Stimulated activated CD4-positive, alpha-beta T cell treated with anti-CD3 and anti-CD28 coated beads, Interleukin-12 subunit alpha, Interleukin-12 subunit beta, amount 100 ng/mL, for 48 hours (primary cell): ENCODE measurements at regions not wholly inside any gene's neighbourhood (a gene's known extent, or its start where the extent isn't known, plus 50 kb on each side); places are given as distances from the start of the nearest gene placed in this dataset.
"Not testable (repeated sequence)": the region's sequence is repeated elsewhere in the genome, so short reads cannot be mapped to it uniquely, and the experiment has no call there.

ENCODE experiments used
- DNase-seq, 3 donors: peaks; one replicate each; pipeline ENCODE4 v3.0.0-alpha.2; 2020; ENCODE audit warnings: low read depth in 2 of 3, low spot score in 1 of 3

DNA sequence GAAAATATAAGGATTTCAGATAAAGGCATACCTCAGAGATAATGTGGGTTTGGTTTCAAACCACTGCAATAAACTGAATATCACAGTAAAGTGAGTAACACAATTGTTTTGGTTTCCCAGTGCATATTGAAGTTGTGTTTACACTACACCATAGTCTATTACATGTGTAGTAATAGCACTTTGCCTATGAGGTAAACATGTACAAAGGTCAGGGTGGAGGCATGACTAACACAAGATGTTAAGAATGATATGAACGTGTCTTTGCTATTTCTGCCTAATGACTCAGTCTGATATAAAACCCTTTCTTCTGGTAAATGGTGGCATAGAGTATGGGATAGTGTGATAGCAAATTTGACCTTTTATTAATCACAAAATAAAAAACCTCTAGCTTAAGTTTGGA is 621.5 kb upstream of the ADGRL2 start:
- no peak for DNase-seq

DNA sequence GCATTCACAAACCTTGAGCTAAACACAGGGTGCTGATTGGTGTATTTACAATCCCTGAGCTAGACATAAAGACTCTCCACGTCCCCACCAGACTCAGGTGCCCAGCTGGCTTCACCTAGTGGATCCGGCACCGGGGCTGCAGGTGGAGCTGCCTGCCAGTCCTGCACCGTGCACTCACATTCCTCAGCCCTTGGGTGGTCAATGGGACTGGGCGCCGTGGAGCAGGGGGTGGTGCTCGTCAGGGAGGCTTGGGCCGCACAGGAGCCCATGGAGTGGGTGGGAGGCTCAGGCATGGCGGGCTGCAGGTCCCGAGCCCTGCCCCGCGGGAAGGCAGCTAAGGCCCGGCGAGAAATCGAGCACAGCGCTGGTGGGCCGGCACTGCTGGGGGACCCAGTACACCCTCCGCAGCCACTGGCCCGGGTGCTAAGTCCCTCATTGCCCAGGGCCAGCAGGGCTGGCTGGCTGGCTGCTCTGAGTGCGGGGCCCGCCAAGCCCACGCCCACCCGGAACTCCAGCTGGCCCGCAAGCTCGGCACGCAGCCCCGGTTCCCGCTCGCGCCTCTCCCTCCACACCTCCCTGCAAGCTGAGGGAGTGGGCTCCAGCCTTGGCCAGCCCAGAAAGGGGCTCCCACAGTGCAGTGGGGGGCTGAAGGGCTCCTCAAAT is 622.2 kb upstream of the ADGRL2 start:
- not testable (repeated sequence) for DNase-seq

DNA sequence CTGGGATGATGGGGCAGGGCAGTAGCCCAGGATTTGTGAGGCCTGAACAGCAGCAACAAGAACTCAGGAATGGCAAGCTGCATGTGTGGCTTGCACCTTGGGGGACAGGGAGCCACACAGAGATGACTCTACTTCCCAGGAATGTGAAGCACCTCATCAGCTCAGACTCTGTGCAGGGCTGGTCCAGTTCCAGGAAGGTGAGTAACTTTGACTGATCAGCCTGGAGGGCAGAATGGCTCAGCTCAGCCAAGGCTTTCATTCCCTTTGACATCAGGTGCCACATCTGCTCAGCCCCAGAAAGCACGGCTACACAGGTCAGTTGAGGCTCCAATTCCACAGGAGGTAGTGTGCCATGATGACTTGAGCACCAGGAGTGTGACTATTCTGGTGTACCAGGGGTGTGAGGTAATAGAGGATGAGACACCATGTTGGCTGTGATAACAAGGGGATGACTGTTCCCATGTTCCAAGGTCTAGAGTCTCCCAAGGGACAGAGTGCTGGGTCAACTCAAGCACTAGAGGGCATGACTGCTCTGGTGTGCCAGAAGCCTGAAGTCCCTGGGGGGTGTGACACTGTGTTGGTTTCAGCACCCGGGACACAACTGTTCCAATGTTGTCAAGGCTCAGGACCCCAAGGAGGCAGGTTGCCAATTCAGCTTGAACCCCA is 625.8 kb upstream of the ADGRL2 start:
- no peak for DNase-seq

DNA sequence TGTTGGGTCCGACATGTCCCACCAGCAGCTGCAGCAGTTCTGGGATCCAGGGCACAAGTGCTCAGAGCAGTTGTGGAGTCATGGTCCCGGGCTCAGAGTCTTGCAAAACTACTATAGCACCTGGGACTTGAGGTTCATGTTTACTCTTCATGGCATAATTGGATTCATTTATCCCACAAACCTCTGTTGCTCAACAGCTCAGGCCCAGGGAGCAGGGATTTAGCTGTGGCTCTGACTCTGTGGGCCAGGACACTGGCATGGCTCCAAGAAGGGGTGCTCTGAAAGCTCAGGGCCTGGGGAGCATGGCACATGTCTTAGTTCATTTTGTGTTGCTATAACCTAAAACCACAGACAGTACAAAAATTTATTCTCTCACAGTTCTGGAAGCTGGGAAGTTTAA is 626.7 kb upstream of the ADGRL2 start:
- DNase-seq = no peak

DNA sequence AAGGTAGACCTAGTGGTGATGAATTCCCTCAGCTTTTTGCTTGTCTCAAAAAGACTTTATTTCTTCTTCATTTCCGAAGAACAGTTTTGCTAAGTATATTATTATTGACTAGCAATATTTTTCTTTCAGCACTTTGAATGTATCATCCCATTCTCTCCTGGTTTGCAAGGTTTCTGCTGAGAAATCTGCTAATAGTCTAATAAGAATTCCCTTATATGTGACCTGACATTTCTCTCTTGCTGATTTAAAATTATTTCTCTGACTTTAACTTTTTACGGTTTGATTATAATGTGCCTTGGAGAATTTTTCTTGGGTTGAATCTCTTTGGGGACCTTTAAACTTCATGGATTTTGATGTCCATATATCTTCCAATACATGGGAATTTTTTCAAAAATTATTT is 628.3 kb upstream of the ADGRL2 start:
- no peak for DNase-seq

DNA sequence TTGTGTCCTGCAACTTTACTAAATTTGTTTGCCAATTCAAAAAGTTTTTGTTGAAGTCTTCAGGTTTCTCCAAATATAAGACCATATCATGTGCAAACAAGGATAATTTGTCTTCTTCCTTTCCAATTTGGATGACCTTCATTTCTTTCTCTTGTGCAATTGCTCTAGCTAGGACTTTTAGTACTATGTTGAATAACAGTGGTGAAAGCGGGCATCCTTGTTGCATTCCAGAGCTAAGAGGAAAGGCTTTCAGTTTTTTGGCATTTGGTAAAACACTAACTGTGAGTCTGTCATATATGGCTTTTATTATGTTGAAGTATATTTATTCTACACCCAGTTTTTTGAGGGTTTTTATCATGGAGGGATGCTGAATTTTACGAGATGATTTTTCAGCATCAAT is 630.0 kb upstream of the ADGRL2 start:
- no peak for DNase-seq

DNA sequence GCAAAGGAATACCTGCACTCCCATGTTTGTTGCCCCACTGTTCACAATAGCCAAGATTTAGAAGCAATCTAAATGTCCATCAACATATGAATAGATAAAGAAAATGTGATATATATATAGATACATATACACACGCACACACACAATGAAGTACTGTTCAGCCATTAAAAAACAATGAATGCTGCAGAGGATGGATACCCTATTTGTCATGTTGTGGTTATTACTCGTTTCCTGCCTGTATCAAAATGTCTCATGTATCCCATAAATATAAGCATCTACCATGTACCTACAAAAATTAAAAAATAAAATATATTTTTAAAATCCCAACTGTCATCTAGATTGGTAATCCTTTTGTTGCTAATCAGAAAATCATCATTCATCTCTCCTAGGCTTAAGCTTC is 634.8 kb upstream of the ADGRL2 start:
- DNase-seq = no peak

DNA sequence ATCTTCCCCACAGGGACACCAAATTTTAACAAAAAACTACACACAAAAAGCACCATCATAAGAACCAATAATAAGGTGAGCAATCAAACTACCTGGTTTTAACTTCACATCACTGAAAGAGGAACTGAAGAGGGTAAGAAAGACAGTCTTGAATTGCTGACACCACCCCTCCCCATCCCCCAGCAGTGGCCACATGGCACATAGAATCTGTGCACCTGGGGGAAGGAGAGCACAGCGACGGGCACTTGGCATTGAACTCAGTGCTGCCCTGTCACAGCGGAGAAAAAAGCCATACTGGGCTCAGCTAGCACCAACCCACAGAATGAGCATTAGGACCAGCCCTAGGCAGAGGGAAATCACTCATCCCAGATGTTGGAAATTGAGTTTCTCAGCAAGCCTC is 640.0 kb upstream of the ADGRL2 start:
- no peak for DNase-seq

DNA sequence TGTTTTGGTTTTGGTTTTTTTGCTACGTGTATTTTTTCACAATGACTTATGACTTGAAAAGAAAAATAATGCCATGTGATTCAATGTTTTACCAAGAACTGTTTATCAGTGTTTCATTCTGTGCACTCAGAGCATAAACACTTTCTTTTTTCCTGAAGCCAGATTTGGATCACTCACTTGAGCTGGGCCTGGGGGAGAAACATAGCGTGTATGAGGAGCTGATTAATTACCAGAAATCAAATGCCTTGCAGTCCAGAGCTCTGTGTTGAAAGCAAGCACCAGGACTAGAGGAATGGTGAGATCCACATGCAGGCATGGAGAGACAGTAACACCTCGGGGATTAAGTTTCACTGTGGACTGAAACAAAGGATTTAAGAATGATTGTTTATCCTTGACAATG is 642.1 kb upstream of the ADGRL2 start:
- no peak for DNase-seq

DNA sequence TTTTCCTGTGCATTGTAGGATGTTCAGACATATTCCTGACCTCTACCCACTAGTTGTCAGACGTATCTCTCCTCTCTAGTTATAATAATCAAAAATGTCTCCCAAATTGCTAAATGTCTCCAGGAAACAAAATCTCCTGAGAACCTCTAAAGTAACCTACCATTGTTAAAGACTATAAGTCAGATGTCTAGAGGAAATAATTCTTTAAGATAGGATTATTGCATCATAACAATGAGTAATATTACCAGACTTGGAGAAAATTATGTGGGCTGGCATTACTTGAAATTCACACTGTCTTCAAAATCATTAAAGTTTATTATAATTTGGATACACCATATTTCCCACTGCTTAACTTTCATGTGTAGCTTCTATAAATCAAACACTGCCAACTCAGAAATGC is 643.0 kb upstream of the ADGRL2 start:
- DNase-seq = no peak

DNA sequence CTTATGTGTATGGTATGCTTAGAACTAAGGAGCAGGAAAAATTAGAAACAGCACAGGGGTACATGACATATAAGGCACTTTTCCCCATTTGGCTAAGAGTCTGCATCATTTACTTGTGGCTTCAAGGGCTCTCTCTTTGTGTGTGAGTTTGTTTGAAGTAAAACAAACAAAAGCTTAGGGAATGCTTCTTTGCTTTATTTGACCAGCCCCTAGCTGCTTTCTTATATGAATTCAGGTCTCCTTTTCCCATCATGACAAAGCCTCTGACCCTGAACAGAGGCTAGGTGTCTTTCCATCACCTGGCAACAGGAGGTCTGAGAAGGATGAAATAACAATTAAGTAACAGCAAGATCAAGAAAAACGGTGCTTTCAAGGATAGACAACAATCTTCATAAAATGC is 643.8 kb upstream of the ADGRL2 start:
- DNase-seq = no peak

DNA sequence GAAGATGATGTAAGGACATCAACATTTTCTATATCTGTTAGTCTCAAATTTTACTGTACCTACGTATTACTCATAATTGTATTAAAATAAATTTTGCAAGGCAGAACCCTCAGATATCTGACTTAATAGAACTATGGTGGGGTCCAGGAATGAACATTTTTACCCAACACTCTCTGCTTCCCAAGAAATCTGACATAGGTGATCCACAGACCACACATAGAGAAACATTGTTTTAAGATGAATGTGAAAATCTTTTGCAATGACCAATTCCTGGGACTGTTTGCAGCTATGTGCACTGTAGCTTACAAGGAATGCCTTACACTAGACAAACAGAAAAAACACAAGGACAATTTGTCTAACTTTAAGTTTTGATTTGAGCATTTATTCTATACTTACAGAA is 645.6 kb upstream of the ADGRL2 start:
- DNase-seq = no peak

DNA sequence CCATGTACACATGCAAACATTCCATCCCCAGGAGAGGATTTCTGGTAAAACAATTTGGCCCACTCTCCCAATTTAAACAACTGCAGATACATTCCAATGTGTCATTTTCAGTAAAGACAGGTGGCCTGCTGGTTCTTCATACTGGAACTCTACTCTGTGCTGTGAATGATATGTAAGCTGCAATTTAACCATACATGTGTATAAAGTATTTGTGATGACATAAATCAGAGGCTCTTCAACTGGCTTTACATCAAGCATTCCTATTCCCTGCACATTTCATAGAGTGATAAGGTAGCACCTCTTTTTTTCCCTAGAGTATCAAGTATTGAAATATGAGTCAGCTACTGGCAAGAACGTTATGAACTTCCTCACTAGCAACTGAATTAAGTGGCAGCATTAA is 649.5 kb upstream of the ADGRL2 start:
- no peak for DNase-seq

DNA sequence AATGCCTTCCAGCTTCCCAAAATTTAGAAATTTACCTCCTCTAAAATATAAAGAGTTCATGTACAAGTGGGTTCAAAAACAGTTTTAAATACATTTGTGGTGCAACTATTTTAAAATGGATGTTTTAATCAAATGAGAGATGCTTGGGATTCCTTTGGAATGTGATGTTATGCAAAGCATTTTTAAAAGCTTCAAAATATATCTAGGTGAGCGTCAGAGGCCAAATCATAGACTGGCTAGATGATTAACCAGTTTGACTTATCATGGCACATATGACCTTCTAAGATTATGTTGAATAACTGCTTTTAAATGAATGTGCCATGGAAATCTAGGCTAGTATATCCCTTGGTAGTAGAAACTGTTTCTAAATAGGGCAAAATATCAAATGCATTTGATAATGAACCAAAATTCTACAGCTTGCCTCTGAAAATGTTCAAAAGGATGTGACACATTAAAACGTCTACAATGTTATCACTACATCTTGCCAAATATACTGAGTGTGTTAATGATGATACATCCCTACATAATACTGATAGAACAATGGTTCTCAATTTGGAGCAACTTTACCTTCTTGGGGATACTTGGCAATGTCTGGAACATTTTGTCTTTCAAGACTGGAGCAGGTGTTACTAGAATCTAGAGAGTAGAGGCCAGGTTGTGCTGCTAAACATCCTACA is 650.9 kb upstream of the ADGRL2 start:
- DNase-seq = no peak

DNA sequence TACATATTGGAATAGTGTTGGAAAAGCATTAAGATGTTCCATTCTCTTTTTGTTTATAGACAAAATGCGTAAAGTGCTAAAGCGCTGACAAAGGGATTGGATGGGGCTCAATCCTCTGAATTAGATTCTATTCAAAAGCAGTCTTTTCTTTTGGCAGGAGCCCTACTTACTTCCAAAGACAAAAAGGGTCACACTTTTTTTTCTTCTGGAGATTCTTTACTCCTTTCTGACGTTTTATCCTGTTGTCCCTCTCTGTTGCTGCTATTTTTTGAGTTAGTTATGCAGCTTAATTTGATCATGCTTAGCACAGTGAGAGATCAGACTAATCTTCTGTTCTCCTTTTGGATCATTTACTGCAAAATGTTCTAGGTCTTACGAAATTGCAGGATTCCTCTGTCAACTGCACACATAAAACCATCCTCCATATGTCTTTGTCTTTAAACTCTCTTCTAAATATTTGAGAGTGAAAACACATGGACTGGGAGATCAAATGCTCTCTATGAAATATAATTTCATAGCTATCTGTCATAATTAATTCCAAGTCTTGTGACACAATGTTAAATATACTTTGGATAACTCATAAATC is 656.4 kb upstream of the ADGRL2 start:
- no peak for DNase-seq

DNA sequence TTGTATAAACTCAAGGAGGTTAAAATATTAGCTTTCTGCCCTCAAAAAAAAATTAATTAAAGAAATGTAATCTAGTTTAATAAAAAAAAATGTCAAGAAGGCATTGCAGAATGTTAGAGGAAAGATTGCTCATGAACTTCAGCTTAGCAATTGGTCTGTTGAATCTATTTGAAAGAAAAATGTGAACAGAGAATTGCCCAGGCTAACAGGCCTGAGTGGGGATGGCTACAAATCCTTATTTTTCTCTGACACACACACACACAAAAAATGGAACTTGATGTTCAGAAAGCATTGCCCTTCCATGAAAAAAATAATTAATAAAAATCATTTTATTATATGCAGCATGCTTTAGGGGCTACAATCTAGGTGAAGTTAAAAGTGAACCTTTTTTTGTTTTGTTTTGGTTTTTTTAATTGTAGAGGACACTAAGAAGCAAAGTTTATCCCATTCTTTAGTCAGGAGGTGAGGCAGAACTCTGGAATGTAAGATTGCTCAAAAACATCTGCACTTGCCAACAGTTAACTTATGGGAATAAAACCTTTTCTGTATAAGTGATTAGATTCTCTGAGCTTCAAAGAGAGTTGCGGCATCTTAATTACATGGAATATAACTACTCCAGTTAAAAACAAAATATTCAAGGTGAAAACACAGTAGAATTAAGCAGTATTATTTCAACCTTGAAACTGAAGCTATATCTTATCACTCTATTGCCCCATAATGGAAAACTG is 658.5 kb upstream of the ADGRL2 start:
- no peak for DNase-seq

DNA sequence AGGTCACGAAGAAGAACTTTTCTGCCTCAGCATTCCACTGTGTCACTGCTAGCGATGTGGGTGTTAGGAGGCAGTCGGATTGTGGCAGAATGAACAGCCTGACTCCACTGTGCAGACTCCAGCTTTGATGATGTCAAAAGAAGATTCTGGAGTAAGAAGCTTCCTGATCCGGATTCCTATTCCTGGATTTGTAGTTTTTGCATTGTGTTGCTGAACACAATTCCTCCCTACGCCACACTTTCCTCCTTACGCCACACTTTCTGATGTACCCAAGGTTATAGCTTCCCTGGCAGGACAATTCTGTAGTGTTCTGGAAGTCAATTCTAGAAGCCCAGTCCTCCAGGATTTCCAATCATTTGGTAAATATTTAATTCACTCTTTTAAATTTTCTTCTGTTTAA is 665.2 kb upstream of the ADGRL2 start:
- no peak for DNase-seq

DNA sequence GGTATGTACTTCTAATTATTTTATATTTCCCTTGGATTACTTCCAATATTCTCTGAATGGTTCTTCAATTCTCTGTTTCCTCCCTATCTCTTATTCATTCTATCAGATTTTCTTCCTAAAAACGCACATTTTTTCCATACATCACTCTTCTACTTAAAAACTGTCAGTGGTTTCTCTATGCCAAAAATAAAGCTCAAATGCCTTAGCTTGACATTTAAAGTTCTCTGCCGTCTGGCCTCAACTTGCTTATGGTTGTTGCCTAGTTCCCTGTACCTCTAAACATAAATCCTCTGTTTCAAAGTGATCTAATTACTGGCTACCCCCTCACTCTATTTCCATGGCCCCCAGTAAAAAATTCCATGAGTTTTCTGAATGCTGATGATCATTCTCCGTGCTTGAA is 671.0 kb upstream of the ADGRL2 start:
- DNase-seq = no peak

DNA sequence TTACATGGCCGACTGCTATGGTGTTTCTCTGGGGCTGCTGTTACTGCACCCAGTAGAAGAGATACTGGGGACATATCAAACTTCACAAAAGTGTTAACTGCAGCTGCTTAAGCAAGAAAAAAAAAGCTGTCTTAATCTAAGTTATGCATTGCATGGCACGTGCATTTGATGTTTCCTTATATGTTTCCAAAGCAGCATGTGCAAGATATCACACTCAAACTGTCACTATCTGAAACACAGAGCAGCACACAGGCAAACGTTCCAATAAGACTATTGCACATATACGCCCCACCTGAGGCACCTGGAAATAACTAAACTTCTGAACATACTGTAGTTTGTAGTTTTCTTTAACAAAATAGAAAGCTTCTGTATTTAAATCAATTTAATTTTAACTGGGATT is 671.4 kb upstream of the ADGRL2 start:
- no peak for DNase-seq

DNA sequence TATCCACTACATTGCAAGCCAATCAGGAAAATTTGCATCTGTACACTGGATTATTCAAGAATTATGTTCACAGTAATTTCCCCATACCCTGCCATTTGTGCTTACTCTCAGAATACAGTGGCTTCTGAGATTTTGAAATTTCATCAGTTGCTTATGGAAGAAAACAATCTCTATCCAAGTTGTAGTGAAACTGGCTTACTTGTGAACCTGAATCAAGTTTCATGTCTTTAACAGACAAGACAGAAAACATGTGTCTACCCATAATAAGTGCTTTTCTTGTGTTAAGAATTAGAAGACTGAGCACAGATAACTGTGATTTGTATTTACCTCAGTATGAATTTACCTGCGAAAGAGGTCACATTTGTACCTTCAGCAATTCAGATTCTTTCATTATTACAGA is 672.7 kb upstream of the ADGRL2 start:
- no peak for DNase-seq

DNA sequence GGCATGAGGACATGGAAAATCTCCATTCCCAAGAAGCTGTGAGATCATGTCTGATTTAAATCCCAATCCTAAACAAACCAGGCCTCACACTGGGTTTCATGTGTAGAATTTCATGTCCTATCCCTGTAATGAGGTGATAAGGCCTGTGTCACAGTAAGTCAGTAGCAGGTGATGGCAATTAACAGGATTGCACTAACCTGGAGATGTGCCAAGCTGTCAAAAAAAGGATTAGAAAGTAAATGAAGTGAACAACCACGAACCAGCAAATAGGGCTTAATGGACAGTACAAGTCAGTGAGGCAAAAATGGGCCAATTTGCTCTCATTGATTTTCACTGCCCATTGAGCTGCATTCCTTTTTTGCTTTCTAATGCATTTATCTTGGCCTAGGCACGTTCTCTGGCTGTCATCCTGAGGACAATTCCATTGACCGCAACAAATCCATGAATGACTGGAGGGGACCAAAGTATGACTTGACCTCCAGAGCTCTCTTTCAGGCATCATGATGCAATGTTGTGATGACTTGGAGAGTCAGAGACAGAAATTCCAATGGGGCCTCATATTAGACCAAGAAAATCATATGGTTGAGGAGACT is 673.6 kb upstream of the ADGRL2 start:
- DNase-seq = no peak
